SJSA1 (cell line): ENCODE measurements at regions not wholly inside any gene's neighbourhood (a gene's known extent, or its start where the extent isn't known, plus 50 kb on each side); places are given as distances from the start of the nearest gene placed in this dataset.

Experiments used
- DNase-seq, 2 experiments: peaks; one replicate each; pipeline ENCODE4 v3.0.0-alpha.2; 2015 to 2020; ENCODE audit warnings: low spot score in 2 of 2, low read depth in 1 of 2
- H3K27ac ChIP-seq: fragments of 250-450 bp; sonication (Bioruptor Pico); 2 replicates; pipeline ENCODE4 v1.5.1; 2020; ENCODE audit warnings: mild to moderate bottlenecking, moderate library complexity
- H3K27me3 ChIP-seq: fragments of 250-450 bp; sonication (Bioruptor Pico); replicated peaks from 2 replicates; pipeline ENCODE4 v1.5.1; 2020; ENCODE audit warnings: mild to moderate bottlenecking, moderate library complexity
- H3K36me3 ChIP-seq: fragments of 250-450 bp; sonication (Bioruptor Pico); 2 replicates; pipeline ENCODE4 v1.5.1; 2020; ENCODE audit warnings: mild to moderate bottlenecking
- H3K4me1 ChIP-seq: fragments of 250-450 bp; sonication (Bioruptor Pico); replicated peaks from 2 replicates; pipeline ENCODE4 v1.6.1; 2021; ENCODE audit warnings: mild to moderate bottlenecking
- H3K4me3 ChIP-seq: fragments of 250-450 bp; sonication (Bioruptor Pico); 2 replicates; pipeline ENCODE4 v1.5.1; 2020; ENCODE audit warnings: mild to moderate bottlenecking
- H3K9me3 ChIP-seq: fragments of 250-450 bp; sonication (Bioruptor Pico); replicated peaks from 2 replicates; pipeline ENCODE4 v1.5.1; 2020; ENCODE audit warnings: mild to moderate bottlenecking

DNA sequence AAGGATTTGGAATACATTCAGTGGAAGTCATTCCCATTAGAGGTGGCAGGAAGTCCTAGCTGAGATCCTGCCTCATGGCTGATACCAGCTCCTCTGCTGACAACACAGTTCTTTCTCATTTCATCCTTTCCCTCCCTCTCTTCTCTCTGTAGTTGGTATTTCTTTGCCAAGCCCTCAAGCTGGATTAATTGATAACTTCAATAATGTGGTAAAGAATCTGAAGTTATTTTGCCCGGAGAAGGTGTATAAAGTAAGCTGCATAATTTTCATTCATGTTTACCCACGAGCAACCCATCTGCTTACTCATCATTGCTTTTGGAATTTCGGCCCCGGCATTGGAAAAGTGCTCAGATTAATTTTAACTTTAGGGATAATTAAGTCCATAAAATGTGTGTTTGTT lies 85.2 kb upstream of the PLPP4 start:
- DNase-seq, result no peak
- Histone ChIP-seq H3K4me1 (peaks cover 4% of the 10 kb centered on the region), H3K27me3 (no peaks in the 10 kb centered on the region; the same call in 1 of the 2 replicates), H3K9me3 (no peaks in the 10 kb centered on the region), H3K4me3 (no peak overlapping the region), H3K27ac (no peak overlapping the region), H3K36me3 (no peaks in the 10 kb centered on the region)

DNA sequence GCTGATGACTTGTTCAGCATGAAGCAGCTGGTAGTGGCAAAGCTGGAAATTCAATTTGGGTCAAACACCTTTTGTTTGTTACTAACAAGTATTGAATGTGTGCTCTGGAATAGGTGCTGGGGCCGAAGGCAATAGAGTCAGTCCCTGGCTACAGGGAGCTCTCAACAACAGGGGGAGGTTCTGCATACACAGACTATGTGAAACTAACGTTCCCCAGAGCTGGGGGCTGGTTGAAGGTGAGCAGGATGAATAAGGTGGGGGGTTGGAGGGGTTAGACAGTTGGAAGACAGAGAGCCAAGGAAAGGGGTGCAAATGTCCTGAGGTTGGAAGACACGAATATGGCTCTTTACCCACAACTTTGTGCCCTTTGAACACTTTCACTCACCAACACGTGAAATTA lies 84.1 kb upstream of the PLPP4 start:
- no peak overlapping the region for H3K27ac ChIP-seq
- H3K36me3 ChIP-seq, result no peaks in the 10 kb centered on the region
- no peaks in the 10 kb centered on the region for H3K9me3 ChIP-seq
- no peak for DNase-seq
- peaks cover 4% of the 10 kb centered on the region for H3K4me1 ChIP-seq
- no peak overlapping the region for H3K4me3 ChIP-seq
- H3K27me3 ChIP-seq, result no peaks in the 10 kb centered on the region; the same call in 1 of the 2 replicates

DNA sequence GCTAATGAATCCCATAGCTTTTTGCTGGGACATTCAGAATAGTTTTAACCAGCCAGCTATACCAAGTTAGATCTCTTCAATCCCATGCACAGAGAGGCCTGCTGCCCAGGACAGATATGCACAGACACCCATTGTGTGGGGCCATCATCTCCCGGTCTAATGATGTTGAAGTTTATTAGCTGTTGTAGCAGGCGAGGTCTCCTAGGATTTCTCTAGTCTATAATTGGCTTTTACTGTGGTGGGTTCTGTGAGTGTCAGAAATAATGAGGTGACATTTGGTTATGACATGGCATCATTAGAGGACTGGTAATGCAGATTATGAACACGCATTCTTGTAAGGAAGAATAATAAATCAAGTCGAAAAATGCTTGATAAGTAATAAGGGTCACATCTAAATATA lies 81.4 kb upstream of the PLPP4 start:
- no peaks in the 10 kb centered on the region for H3K4me1 ChIP-seq
- DNase-seq, result no peak
- no peak overlapping the region for H3K27ac ChIP-seq
- no peaks in the 10 kb centered on the region for H3K36me3 ChIP-seq
- H3K27me3 ChIP-seq, result no peaks in the 10 kb centered on the region; the same call in 1 of the 2 replicates
- no peaks in the 10 kb centered on the region for H3K9me3 ChIP-seq
- no peak overlapping the region for H3K4me3 ChIP-seq

DNA sequence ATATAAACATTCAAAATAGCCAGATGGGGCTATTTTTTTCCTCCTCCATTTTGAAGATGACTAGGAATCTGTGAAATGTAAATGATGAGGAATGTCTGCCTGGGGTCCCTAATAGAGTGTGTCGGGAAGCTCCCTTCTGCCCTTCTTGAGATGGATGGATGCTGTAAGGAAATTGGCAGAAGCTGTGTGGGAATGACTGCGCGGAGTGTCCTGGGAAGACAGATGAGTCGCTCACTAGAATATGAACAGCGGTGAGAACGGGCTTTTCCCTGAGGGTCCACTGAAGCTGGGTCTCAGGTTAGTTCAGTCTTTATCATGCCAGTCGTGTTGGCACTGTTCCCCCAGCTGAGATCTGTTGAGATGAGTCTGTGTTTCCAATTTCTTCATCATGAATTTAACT lies 75.1 kb upstream of the PLPP4 start:
- Histone ChIP-seq H3K27ac (no peak overlapping the region), H3K9me3 (no peaks in the 10 kb centered on the region)

DNA sequence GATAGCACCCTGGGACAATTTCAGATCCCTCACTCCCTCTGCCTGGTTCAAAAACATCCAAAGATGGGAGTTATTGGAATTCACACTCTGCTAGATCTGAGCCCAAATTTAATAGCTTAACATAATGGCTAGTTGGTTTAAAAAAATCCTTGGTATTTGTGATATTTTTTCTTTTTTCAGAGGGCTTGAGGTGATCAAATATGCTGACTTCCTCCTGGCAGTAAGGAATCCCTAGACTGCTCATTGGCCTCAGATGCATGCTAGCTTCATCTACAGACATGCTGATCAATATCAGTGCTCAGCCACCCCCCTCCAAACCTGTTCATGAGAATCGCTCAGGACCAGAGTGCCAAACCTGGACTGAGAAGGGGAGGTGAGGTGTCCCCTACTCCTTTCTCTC lies 74.7 kb upstream of the PLPP4 start:
- no peak overlapping the region for H3K27ac ChIP-seq
- H3K9me3 ChIP-seq, result no peaks in the 10 kb centered on the region
- no peaks in the 10 kb centered on the region for H3K27me3 ChIP-seq
- H3K4me3 ChIP-seq, result no peak overlapping the region
- DNase-seq, result no peak
- peaks cover 5% of the 10 kb centered on the region for H3K4me1 ChIP-seq
- H3K36me3 ChIP-seq, result no peaks in the 10 kb centered on the region

More for the DNA sequence above, 75.1 kb upstream of the PLPP4 start:
- Histone ChIP-seq H3K4me3 (no peak overlapping the region), H3K27me3 (no peaks in the 10 kb centered on the region), H3K4me1 (peaks cover under 1% of the 10 kb centered on the region), H3K36me3 (no peaks in the 10 kb centered on the region)
- DNase-seq, result no peak

DNA sequence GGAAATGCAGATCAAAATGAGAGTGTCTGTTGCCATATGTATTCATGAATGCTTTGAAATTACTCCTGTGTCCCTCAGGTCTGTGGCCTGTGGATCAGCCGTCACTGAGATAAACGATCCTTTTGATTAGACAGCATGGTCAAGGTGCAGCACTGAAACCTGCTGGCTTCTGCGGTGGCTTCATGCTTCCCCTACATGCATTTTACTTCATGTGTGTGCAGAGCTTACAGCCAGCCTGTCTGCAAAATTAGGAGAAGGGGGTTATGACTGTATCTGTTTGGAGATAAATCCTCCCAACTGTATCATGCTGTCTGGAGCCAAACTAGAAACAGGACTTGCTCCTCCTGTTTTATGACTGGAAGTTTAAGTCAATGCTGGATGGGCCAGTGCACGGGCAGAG lies 71.0 kb upstream of the PLPP4 start:
- H3K36me3 ChIP-seq, result no peaks in the 10 kb centered on the region
- peaks cover 7% of the 10 kb centered on the region for H3K4me1 ChIP-seq
- no peaks in the 10 kb centered on the region for H3K9me3 ChIP-seq
- H3K4me3 ChIP-seq, result no peak overlapping the region
- DNase-seq, result no peak
- H3K27ac ChIP-seq, result no peak overlapping the region
- H3K27me3 ChIP-seq, result no peaks in the 10 kb centered on the region

DNA sequence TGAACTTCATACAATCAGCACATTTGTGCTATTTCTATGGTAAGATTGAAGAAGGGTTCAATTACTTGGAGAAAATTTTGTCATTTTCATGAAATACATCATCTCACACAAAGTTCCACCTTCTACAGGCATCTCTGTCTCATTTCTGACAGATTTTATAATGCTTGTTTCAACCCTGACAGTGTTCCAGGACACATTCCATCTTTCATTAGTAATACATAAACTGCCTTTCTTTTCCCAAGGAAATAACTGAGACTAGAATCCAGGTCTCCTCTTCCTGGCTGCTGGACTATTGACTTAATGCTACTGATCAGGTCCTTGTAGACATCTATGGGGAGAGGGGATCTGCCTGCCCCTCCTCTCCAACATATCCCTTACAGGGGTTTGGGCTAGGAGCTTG lies 70.1 kb upstream of the PLPP4 start:
- no peak for DNase-seq
- Histone ChIP-seq H3K9me3 (no peaks in the 10 kb centered on the region), H3K27ac (no peak overlapping the region; the same call in 1 of the 2 replicates), H3K27me3 (no peaks in the 10 kb centered on the region), H3K4me1 (peaks cover 7% of the 10 kb centered on the region), H3K36me3 (no peaks in the 10 kb centered on the region), H3K4me3 (no peak overlapping the region)

DNA sequence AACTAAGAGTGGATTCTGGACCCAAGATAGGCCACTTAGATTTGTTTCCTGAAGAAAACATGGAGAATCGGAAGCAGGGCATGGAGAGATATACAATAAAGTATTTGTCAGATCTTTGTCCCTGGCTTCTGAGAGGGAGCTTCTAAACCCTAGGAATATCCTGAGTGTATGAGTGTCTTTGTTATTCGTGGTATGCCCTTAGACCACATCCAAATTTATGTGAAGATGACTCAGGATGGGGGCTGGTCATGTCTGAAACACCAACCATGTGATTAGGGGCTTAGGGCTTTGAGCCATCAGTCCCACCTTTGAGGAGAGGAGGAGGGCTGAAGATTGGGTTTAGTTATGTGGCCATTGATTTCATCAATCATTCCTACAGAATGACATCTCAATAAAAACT lies 69.7 kb upstream of the PLPP4 start:
- peaks cover 7% of the 10 kb centered on the region for H3K4me1 ChIP-seq
- H3K36me3 ChIP-seq, result no peaks in the 10 kb centered on the region
- no peak overlapping the region for H3K4me3 ChIP-seq
- peak in 1 of 2 experiments; percentile 6 for DNase-seq
- no peaks in the 10 kb centered on the region for H3K9me3 ChIP-seq
- H3K27ac ChIP-seq, result no peak overlapping the region; the same call in 1 of the 2 replicates
- H3K27me3 ChIP-seq, result no peaks in the 10 kb centered on the region

DNA sequence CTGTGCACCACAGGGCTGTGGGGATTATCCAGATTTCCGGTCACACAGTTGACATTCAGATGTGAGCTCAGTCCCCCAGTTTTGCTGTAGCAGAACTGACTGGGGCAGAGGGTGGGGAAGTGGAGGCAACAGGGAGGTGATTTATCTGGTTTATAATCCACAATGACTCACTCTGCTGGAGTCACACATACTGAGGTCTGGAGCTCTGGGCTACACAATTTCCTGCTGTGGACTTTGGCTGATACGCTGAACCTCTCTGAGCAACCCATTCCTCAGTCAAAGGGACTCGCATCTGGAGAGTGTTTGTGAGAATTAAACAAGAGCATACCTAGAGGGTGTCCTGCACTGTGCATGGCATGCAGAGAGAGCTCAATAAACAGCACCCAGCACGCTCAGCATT lies 64.8 kb upstream of the PLPP4 start:
- Histone ChIP-seq H3K4me3 (no peak overlapping the region), H3K27ac (no peak overlapping the region), H3K4me1 (peaks cover 4% of the 10 kb centered on the region), H3K27me3 (no peaks in the 10 kb centered on the region), H3K36me3 (no peaks in the 10 kb centered on the region), H3K9me3 (no peaks in the 10 kb centered on the region)
- DNase-seq, result no peak

DNA sequence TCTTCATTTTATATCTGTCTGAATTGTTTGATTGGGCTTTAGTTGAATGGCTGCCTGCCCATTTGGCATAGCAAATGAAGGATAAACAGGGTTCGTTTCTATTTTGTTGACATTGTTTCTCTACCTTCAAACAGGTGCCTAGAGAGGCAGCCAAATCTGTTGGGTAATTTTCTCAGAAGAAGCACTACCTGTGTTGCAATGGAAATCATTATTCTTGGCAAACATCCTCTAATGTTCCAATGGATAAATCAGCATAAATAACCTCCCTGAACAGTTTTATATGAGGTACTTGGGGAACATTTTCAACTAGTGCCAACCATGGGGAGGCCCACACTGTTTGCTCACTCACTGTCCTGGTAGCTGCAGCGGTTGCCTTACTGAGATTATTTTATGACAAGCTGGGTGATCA lies 64.4 kb upstream of the PLPP4 start:
- Histone ChIP-seq H3K36me3 (no peaks in the 10 kb centered on the region), H3K9me3 (no peaks in the 10 kb centered on the region), H3K4me1 (no peaks in the 10 kb centered on the region; the same call in 1 of the 2 replicates), H3K27me3 (no peaks in the 10 kb centered on the region), H3K4me3 (no peak overlapping the region), H3K27ac (no peak overlapping the region)
- DNase-seq, result no peak

DNA sequence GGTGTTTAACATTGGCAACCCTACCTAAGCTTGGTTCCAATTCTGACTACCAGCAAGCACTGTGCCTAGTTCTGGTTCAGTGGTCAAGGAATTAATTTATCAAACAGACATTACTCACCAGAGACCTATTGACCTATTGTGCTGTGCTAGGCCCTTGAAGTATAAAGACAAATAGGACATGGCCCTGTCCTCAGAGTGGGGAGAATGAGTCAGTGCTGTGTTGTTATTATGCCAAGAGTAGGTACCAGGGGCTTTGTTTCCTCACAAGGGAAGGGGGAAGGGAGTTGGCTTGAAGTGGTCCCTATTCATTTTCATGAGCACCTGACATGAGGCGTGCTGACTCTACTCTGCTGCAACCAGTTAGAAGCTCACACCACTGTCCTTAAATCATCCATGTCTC lies 62.6 kb upstream of the PLPP4 start:
- Histone ChIP-seq H3K4me1 (no peaks in the 10 kb centered on the region; the same call in 1 of the 2 replicates), H3K27me3 (no peaks in the 10 kb centered on the region), H3K36me3 (no peaks in the 10 kb centered on the region), H3K27ac (no peak overlapping the region), H3K9me3 (no peaks in the 10 kb centered on the region), H3K4me3 (no peak overlapping the region)
- no peak for DNase-seq

DNA sequence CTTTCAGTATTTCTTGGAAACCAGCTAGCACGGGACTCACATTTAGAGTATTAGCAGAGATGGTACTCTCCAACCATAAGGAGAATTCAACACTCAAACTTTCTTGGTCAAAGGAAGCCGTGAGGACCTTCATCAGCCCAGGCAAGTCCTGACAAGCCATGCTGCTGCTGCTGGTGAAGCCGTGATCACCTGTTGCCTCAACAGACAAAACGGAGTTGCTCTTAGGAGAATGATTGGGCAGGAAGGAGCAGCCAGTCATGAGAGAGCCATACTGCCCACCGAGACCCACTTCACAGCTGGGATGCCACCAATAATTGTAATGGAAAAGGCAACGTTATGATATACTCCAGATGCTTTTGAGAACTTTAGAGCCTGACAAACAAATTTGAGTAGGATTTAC lies 60.8 kb upstream of the PLPP4 start:
- no peaks in the 10 kb centered on the region; the same call in 1 of the 2 replicates for H3K4me1 ChIP-seq
- no peak overlapping the region for H3K4me3 ChIP-seq
- no peaks in the 10 kb centered on the region for H3K9me3 ChIP-seq
- H3K27me3 ChIP-seq, result no peaks in the 10 kb centered on the region
- DNase-seq, result no peak
- no peaks in the 10 kb centered on the region for H3K36me3 ChIP-seq
- H3K27ac ChIP-seq, result no peak overlapping the region

DNA sequence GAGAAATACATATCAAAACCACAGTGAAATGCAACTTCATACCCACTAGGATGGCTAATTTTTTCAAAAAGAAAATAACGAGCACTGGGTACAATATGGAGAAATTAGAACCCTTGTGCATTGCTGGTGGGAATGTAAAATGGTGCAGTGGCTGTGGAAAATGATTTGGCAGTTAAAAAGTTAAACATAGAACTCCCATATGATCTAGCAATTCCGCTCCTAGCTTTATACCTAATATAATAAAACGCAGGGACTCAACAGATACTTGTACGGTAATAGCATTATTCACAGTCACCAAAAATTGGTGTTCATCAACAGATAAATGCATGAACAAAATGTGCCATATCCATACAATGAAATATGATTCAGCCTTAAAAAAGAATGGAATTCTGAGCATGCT lies 58.8 kb upstream of the PLPP4 start:
- no peak for DNase-seq
- no peaks in the 10 kb centered on the region for H3K9me3 ChIP-seq
- H3K27me3 ChIP-seq, result no peaks in the 10 kb centered on the region
- no peak overlapping the region for H3K27ac ChIP-seq
- H3K4me1 ChIP-seq, result no peaks in the 10 kb centered on the region; the same call in 1 of the 2 replicates
- H3K4me3 ChIP-seq, result no peak overlapping the region
- no peaks in the 10 kb centered on the region for H3K36me3 ChIP-seq

DNA sequence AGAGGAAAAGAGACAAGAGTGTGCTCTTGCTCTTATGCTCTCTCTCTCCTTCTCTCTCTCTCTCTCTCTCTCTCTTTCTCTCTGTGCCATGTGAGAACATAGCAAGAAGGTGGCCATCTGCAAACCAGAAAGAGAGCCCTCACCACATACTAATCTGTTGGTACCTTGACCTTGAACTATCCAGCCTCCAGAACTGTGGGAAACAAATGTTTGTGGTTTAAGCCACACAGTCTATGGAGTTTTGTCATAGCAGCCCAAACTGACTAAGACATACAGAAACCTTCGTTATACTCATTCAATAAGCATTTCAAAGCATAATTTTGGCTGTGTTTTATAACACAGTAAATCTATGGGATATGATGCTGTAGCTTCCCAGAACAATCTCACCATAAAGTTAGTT lies 56.4 kb upstream of the PLPP4 start:
- H3K9me3 ChIP-seq, result no peaks in the 10 kb centered on the region
- H3K4me1 ChIP-seq, result no peaks in the 10 kb centered on the region
- DNase-seq, result no peak
- no peaks in the 10 kb centered on the region for H3K36me3 ChIP-seq
- no peaks in the 10 kb centered on the region for H3K27me3 ChIP-seq
- H3K27ac ChIP-seq, result no peak overlapping the region
- H3K4me3 ChIP-seq, result no peak overlapping the region

DNA sequence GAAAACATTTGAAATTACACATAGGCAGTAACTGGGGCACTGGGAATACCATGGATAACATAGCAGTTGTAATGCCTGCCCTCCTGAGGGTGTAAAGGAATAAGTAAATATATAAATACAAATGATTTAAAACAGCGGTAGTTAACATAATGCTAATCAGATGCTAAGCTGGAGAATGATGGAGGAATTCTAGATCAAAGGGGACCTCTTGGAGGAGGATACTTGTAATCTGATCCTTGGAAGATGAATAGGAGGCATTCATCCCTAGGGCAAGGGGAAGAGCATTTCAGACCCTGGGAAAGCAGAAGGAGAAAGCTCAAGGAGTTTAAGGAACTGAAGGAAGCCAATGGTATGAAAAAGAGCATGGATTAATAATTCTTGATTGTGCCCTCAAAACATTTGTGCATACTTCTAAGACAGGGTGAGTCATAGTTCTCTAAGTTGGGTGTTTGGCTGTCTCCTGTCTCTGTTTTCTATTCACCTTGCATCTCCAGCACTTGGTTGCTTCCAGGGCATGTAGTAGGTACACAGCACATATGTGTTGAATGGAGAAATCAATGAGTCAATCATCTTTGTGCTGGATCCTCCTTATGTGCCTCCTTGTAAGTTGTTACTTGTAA lies 54.8 kb upstream of the PLPP4 start:
- Histone ChIP-seq H3K27me3 (no peaks in the 10 kb centered on the region), H3K27ac (no peak overlapping the region), H3K4me3 (no peak overlapping the region), H3K4me1 (no peaks in the 10 kb centered on the region), H3K9me3 (no peaks in the 10 kb centered on the region), H3K36me3 (no peaks in the 10 kb centered on the region)
- no peak for DNase-seq
